H1 (cell line): ENCODE measurements at regions not wholly inside any gene's neighbourhood (a gene's known extent, or its start where the extent isn't known, plus 50 kb on each side); places are given as distances from the start of the nearest gene placed in this dataset.

ENCODE experiments used
- BRCA1 ChIP-seq: IDR thresholded peaks from 2 replicates; pipeline ENCODE4 v1.6.1; 2012; ENCODE audit warnings: low read depth, low read length, improper control_type of control experiment
- CEBPB ChIP-seq: IDR thresholded peaks from 2 replicates; pipeline ENCODE4 v1.6.1; 2012; ENCODE audit warnings: low read depth, low read length
- CTCF ChIP-seq, 3 experiments: IDR thresholded peaks; 1 replicate in 2 of 3; 2 replicates in 1 of 3; pipeline versions ENCODE4 v1.5.1 to v1.6.1; 2011; ENCODE audit warnings: low read length in 3 of 3, mild to moderate bottlenecking in 3 of 3, inconsistent platforms in 2 of 3, low read depth in 1 of 3, moderate library complexity in 1 of 3; ENCODE audit not compliant: insufficient read depth in 1 of 3; ENCODE audit errors: control extremely low read depth in 1 of 3
- POLR2AphosphoS5 ChIP-seq: IDR thresholded peaks from 2 replicates; pipeline ENCODE4 v1.6.1; 2011; ENCODE audit warnings: low read depth, low read length
- YY1 ChIP-seq: IDR thresholded peaks from 2 replicates; pipeline ENCODE4 v1.6.1; 2011; ENCODE audit warnings: low read depth, mild to moderate bottlenecking, low read length

- TF ChIP-seq POLR2AphosphoS5 (no peak), CTCF (IDR thresholded peaks at IDR 0.05; ENCODE audit: control extremely low read depth in 1 of 3, insufficient read depth in 1 of 3, low read depth in 1 of 3, low read length in 3 of 3) (no peak), YY1 (no peak), BRCA1 (no peak), CEBPB (no peak)
These were observed 176.8 kb downstream of the ISL1 start for GRCh38 chr5:51559921-51560658.
